WTC11 (cell line): ENCODE measurements at regions not wholly inside any gene's neighbourhood (a gene's known extent, or its start where the extent isn't known, plus 50 kb on each side); places are given as distances from the start of the nearest gene placed in this dataset.

Experiments used
- ATAC-seq: fragments of 200-7000 bp; cut with Tn5 transposase; 2 replicates; pipeline ENCODE4 v1.10.0; 2021; ENCODE audit warnings: mild to moderate bottlenecking, moderate library complexity
- CTCF ChIA-PET: fragments of 300-600 bp; sonication (Branson Sonifier 250); formaldehyde crosslinking; loops from one replicate; lab custom pipeline; 2021; ENCODE audit warnings: antibody characterized with exemption; lab: Charles Lee
- POLR2A ChIA-PET: fragments of 350-600 bp; sonication (Branson Sonifier 250); formaldehyde crosslinking; loops from one replicate; lab custom pipeline; 2021; ENCODE audit warnings: antibody characterized with exemption; lab: Charles Lee
- DNase-seq: peaks from one replicate; pipeline ENCODE4 v3.0.0; 2021; ENCODE audit warnings: low spot score
- H3K27ac Mint-ChIP-seq: 2 replicates; pipeline ENCODE4 v1.8.0; 2021; ENCODE audit warnings: mixed read lengths
- H3K27me3 Mint-ChIP-seq: 2 replicates; pipeline ENCODE4 v1.8.0; 2021; ENCODE audit warnings: low read depth, mild to moderate bottlenecking, moderate library complexity, mixed read lengths
- H3K36me3 Mint-ChIP-seq: 2 replicates; pipeline ENCODE4 v1.8.0; 2021; ENCODE audit warnings: mixed read lengths
- H3K4me1 Mint-ChIP-seq: 2 replicates; pipeline ENCODE4 v1.8.0; 2022; ENCODE audit warnings: mixed read lengths
- H3K4me3 Mint-ChIP-seq: 2 replicates; pipeline ENCODE4 v1.8.0; 2021; ENCODE audit warnings: mild to moderate bottlenecking, moderate library complexity, mixed read lengths
- H3K9me3 Mint-ChIP-seq: 2 replicates; pipeline ENCODE4 v1.8.0; 2021; ENCODE audit warnings: mixed read lengths
- CREM ChIP-seq: sonication (generic); formaldehyde crosslinking; IDR thresholded peaks from 2 replicates; pipeline ENCODE4 v1.8.1; 2022; ENCODE audit warnings: mild to moderate bottlenecking, missing genetic modification reagents, moderate library complexity
- GTF2I ChIP-seq: fragments of 250-450 bp; sonication (Bioruptor Pico); conservative IDR thresholded peaks from 2 replicates; pipeline ENCODE4 v1.4.0; 2021; ENCODE audit warnings: mild to moderate bottlenecking
- JAZF1 ChIP-seq: fragments of 250-450 bp; sonication (Bioruptor Pico); IDR thresholded peaks from 2 replicates; pipeline ENCODE4 v1.9.0; 2021; ENCODE audit warnings: moderate library complexity, mild to moderate bottlenecking, inconsistent platforms
- KAT7 ChIP-seq: sonication (generic); formaldehyde crosslinking; IDR thresholded peaks from 2 replicates; pipeline ENCODE4 v1.8.1; 2023; ENCODE audit warnings: missing genetic modification reagents, mild to moderate bottlenecking, borderline replicate concordance
- MXD4 ChIP-seq: fragments of 250-450 bp; sonication (Bioruptor Pico); IDR thresholded peaks from 2 replicates; pipeline ENCODE4 v1.8.0; 2021; ENCODE audit warnings: mild to moderate bottlenecking, moderate library complexity, borderline replicate concordance
- SMAD4 ChIP-seq: sonication (generic); formaldehyde crosslinking; IDR thresholded peaks from 2 replicates; pipeline ENCODE4 v1.8.0; 2022; ENCODE audit warnings: mild to moderate bottlenecking, missing genetic modification reagents
- TP53 ChIP-seq: sonication (generic); formaldehyde crosslinking; IDR thresholded peaks from 2 replicates; pipeline ENCODE4 v1.8.1; 2023; ENCODE audit warnings: mild to moderate bottlenecking, missing genetic modification reagents
- ZNF121 ChIP-seq: sonication (generic); formaldehyde crosslinking; IDR thresholded peaks from 2 replicates; pipeline ENCODE4 v1.8.0; 2023; ENCODE audit warnings: missing genetic modification reagents
- ZNF396 ChIP-seq: fragments of 250-450 bp; sonication (Bioruptor Pico); IDR thresholded peaks from 2 replicates; pipeline ENCODE4 v1.8.0; 2021; ENCODE audit warnings: mild to moderate bottlenecking, moderate library complexity, borderline replicate concordance
- ZNF416 ChIP-seq: fragments of 250-450 bp; sonication (Bioruptor Pico); IDR thresholded peaks from 2 replicates; pipeline ENCODE4 v1.9.0; 2021; ENCODE audit warnings: mild to moderate bottlenecking, inconsistent platforms
- ZNF423 ChIP-seq: fragments of 250-450 bp; sonication (Bioruptor Pico); IDR thresholded peaks from 2 replicates; pipeline ENCODE4 v2.1.2; 2022; ENCODE audit warnings: mild to moderate bottlenecking, moderate library complexity
- TF ChIP-seq, protein P1 (sequence below): sonication (generic); formaldehyde crosslinking; IDR thresholded peaks from 2 replicates; pipeline ENCODE4 v1.8.1; 2023; ENCODE audit warnings: mild to moderate bottlenecking, missing genetic modification reagents
- TF ChIP-seq, protein P2 (sequence below): sonication (generic); formaldehyde crosslinking; IDR thresholded peaks from 2 replicates; pipeline ENCODE4 v1.8.1; 2023; ENCODE audit warnings: mild to moderate bottlenecking, missing genetic modification reagents, moderate library complexity
- TF ChIP-seq, protein P3 (sequence below): sonication (generic); formaldehyde crosslinking; IDR thresholded peaks from 2 replicates; pipeline ENCODE4 v1.8.0; 2023; ENCODE audit warnings: missing genetic modification reagents
- TF ChIP-seq, protein P4 (sequence below): sonication (generic); formaldehyde crosslinking; IDR thresholded peaks from 2 replicates; pipeline ENCODE4 v1.8.1; 2022; ENCODE audit warnings: mild to moderate bottlenecking, moderate library complexity, missing genetic modification reagents
- TF ChIP-seq, protein P5 (sequence below): sonication (generic); formaldehyde crosslinking; IDR thresholded peaks from 2 replicates; pipeline ENCODE4 v1.8.0; 2022; ENCODE audit warnings: mild to moderate bottlenecking, missing genetic modification reagents
- TF ChIP-seq, protein P6 (sequence below): sonication (generic); formaldehyde crosslinking; conservative IDR thresholded peaks from 2 replicates; pipeline ENCODE4 v1.8.1; 2022; ENCODE audit warnings: mild to moderate bottlenecking, missing genetic modification reagents
- TF ChIP-seq, protein P7 (sequence below): fragments of 250-450 bp; sonication (Bioruptor Pico); conservative IDR thresholded peaks from 2 replicates; pipeline ENCODE4 v1.9.0; 2021; ENCODE audit warnings: mild to moderate bottlenecking
- TF ChIP-seq, protein P8 (sequence below): sonication (generic); formaldehyde crosslinking; IDR thresholded peaks from 2 replicates; pipeline ENCODE4 v1.8.1; 2022; ENCODE audit warnings: low read depth, mild to moderate bottlenecking, moderate library complexity, missing genetic modification reagents, borderline replicate concordance
- TF ChIP-seq, protein P9 (sequence below): sonication (generic); formaldehyde crosslinking; IDR thresholded peaks from 2 replicates; pipeline ENCODE4 v1.8.0; 2023; ENCODE audit warnings: missing genetic modification reagents, mild to moderate bottlenecking, borderline replicate concordance

DNA sequence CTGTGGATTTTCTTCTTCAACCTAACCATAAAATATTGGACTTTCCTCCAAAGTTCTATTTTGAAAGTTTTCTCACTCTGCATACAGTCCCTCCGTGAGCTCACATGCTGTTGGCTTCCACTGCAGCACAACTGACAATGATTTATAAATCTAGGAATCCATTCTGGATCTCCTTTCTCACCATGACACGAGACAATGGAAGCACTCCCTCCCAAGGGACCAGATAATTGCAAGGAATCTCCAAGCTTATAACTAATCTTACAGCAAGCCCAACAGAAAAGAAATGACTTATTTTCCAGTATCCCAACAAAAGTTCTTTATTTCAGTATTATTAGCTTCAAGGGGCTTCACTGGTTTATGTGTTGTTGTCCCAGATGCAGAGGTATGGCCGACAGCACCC is 729.0 kb downstream of the RFPL4B start (continued):
- TF ChIP-seq, protein P1, sequence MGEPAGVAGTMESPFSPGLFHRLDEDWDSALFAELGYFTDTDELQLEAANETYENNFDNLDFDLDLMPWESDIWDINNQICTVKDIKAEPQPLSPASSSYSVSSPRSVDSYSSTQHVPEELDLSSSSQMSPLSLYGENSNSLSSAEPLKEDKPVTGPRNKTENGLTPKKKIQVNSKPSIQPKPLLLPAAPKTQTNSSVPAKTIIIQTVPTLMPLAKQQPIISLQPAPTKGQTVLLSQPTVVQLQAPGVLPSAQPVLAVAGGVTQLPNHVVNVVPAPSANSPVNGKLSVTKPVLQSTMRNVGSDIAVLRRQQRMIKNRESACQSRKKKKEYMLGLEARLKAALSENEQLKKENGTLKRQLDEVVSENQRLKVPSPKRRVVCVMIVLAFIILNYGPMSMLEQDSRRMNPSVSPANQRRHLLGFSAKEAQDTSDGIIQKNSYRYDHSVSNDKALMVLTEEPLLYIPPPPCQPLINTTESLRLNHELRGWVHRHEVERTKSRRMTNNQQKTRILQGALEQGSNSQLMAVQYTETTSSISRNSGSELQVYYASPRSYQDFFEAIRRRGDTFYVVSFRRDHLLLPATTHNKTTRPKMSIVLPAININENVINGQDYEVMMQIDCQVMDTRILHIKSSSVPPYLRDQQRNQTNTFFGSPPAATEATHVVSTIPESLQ (CRISPR knock-in tag), result no peak
- TF ChIP-seq, all 79 proteins: peak for 0

DNA sequence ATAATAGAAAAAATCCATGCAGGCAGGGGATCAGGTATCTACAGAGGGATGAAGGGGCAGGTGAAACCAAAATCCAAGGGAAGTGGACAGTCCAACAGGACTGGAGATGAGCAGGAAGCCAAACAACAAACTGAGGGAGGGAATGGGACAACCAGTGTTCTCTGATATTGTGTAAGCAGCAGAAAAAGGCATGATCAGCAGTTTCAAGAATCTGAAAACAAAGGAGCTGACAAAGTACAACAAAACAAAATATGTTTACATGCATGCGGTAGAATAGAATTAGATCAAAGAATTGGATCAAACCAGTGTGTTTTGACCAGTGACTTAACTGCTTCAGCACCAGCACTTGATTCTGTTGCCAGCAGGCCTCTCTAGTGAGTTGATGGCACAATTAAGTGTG is 729.7 kb downstream of the RFPL4B start:
- Mint-ChIP-seq H3K4me1 (no peaks in the 10 kb centered on the region), H3K27me3 (no peaks in the 10 kb centered on the region), H3K4me3 (no peak overlapping the region), H3K9me3 (no peaks in the 10 kb centered on the region), H3K36me3 (no peaks in the 10 kb centered on the region), H3K27ac (no peak overlapping the region)
- ATAC-seq (no peak), DNase-seq (no peak)
- CTCF ChIA-PET, result no interaction called here
- POLR2A ChIA-PET, result no interaction called here
- TF ChIP-seq SMAD4 (CRISPR knock-in tag) (no peak), MXD4 (no peak), KAT7 (CRISPR knock-in tag) (no peak), ZNF416 (CRISPR knock-in tag) (no peak), GTF2I (CRISPR knock-in tag) (no peak), TP53 (CRISPR knock-in tag) (no peak), ZNF423 (CRISPR knock-in tag) (no peak)
- TF ChIP-seq, protein P2, sequence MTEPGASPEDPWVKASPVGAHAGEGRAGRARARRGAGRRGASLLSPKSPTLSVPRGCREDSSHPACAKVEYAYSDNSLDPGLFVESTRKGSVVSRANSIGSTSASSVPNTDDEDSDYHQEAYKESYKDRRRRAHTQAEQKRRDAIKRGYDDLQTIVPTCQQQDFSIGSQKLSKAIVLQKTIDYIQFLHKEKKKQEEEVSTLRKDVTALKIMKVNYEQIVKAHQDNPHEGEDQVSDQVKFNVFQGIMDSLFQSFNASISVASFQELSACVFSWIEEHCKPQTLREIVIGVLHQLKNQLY (CRISPR knock-in tag), result no peak
- TF ChIP-seq, protein P3, sequence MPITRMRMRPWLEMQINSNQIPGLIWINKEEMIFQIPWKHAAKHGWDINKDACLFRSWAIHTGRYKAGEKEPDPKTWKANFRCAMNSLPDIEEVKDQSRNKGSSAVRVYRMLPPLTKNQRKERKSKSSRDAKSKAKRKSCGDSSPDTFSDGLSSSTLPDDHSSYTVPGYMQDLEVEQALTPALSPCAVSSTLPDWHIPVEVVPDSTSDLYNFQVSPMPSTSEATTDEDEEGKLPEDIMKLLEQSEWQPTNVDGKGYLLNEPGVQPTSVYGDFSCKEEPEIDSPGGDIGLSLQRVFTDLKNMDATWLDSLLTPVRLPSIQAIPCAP (CRISPR knock-in tag), result no peak
- TF ChIP-seq, protein P4, sequence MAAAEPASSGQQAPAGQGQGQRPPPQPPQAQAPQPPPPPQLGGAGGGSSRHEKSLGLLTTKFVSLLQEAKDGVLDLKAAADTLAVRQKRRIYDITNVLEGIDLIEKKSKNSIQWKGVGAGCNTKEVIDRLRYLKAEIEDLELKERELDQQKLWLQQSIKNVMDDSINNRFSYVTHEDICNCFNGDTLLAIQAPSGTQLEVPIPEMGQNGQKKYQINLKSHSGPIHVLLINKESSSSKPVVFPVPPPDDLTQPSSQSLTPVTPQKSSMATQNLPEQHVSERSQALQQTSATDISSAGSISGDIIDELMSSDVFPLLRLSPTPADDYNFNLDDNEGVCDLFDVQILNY (CRISPR knock-in tag), result no peak
- TF ChIP-seq, protein P5, sequence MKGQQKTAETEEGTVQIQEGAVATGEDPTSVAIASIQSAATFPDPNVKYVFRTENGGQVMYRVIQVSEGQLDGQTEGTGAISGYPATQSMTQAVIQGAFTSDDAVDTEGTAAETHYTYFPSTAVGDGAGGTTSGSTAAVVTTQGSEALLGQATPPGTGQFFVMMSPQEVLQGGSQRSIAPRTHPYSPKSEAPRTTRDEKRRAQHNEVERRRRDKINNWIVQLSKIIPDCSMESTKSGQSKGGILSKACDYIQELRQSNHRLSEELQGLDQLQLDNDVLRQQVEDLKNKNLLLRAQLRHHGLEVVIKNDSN (CRISPR knock-in tag), result no peak

DNA sequence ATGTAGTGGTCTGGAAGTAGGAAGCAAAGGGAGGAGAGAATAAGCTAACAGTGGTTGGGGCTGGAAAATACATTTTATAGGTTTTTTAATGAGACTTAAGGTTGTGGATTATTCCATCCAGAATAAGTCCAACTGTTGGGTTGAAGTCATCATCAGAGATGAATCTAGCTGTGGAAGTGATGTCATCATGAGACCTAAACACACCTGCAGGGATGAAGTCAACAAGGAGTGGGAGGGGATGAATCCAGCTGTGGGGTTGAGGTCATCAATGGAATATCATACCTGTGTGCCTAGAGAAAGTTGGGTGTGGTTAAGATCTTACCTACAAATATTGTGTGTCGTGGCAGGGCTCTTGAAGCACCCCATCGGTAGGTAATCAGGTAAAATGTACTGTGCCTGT is 730.7 kb downstream of the RFPL4B start:
- no peak overlapping the region; the same call in 1 of the 2 replicates for H3K27ac Mint-ChIP-seq
- CTCF ChIA-PET, result no interaction called here
- 0 out of 2 replicates have a peak, but pooled peaks cover 1% of the 10 kb centered on the region for H3K4me1 Mint-ChIP-seq
- H3K36me3 Mint-ChIP-seq, result no peaks in the 10 kb centered on the region
- DNase-seq (no peak), ATAC-seq (no peak)
- H3K27me3 Mint-ChIP-seq, result no peaks in the 10 kb centered on the region
- POLR2A ChIA-PET, result no interaction called here
- H3K9me3 Mint-ChIP-seq, result no peaks in the 10 kb centered on the region
- H3K4me3 Mint-ChIP-seq, result no peak overlapping the region
- TF ChIP-seq, protein P5 (CRISPR knock-in tag), result no peak
- TF ChIP-seq, protein P6, sequence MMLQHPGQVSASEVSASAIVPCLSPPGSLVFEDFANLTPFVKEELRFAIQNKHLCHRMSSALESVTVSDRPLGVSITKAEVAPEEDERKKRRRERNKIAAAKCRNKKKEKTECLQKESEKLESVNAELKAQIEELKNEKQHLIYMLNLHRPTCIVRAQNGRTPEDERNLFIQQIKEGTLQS, result no peak
- TF ChIP-seq, protein P7, sequence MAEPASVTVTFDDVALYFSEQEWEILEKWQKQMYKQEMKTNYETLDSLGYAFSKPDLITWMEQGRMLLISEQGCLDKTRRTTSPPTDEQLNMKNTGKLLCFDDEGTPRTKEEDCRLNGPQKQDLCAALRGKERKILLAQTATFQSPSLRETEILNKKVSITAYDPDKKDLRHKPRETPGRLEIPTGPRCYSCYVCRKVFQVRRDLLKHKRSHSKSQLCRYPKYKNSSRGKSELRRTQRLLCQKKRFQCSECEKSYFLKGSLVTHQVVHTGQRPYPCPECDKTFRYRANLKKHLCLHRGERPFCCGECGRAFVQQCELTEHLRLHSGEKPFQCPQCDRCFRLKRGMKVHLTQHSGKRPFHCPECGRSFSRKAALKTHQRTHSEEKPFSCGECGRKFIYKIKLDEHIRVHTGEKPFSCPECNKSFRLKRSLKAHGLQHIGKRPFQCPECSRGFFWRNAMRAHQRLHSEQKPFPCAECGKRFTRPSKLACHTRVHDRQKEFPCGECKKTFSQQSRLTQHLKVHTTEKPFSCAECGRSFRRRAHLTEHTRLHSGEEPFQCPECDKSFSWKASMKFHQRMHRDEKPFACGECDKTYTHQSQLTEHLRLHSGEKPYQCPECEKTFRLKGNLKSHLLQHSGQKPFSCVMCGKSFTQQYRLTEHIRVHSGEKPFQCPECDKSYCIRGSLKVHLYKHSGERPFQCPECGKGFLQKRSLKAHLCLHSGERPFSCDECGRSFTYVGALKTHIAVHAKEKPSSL (CRISPR knock-in tag), result no peak
- TF ChIP-seq, protein P8, sequence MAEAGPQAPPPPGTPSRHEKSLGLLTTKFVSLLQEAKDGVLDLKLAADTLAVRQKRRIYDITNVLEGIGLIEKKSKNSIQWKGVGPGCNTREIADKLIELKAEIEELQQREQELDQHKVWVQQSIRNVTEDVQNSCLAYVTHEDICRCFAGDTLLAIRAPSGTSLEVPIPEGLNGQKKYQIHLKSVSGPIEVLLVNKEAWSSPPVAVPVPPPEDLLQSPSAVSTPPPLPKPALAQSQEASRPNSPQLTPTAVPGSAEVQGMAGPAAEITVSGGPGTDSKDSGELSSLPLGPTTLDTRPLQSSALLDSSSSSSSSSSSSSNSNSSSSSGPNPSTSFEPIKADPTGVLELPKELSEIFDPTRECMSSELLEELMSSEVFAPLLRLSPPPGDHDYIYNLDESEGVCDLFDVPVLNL (CRISPR knock-in tag), result no peak
- TF ChIP-seq JAZF1 (CRISPR knock-in tag) (no peak), CREM (CRISPR knock-in tag) (no peak), ZNF121 (no peak), ZNF396 (no peak)
- TF ChIP-seq, protein P9, sequence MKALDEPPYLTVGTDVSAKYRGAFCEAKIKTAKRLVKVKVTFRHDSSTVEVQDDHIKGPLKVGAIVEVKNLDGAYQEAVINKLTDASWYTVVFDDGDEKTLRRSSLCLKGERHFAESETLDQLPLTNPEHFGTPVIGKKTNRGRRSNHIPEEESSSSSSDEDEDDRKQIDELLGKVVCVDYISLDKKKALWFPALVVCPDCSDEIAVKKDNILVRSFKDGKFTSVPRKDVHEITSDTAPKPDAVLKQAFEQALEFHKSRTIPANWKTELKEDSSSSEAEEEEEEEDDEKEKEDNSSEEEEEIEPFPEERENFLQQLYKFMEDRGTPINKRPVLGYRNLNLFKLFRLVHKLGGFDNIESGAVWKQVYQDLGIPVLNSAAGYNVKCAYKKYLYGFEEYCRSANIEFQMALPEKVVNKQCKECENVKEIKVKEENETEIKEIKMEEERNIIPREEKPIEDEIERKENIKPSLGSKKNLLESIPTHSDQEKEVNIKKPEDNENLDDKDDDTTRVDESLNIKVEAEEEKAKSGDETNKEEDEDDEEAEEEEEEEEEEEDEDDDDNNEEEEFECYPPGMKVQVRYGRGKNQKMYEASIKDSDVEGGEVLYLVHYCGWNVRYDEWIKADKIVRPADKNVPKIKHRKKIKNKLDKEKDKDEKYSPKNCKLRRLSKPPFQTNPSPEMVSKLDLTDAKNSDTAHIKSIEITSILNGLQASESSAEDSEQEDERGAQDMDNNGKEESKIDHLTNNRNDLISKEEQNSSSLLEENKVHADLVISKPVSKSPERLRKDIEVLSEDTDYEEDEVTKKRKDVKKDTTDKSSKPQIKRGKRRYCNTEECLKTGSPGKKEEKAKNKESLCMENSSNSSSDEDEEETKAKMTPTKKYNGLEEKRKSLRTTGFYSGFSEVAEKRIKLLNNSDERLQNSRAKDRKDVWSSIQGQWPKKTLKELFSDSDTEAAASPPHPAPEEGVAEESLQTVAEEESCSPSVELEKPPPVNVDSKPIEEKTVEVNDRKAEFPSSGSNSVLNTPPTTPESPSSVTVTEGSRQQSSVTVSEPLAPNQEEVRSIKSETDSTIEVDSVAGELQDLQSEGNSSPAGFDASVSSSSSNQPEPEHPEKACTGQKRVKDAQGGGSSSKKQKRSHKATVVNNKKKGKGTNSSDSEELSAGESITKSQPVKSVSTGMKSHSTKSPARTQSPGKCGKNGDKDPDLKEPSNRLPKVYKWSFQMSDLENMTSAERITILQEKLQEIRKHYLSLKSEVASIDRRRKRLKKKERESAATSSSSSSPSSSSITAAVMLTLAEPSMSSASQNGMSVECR (CRISPR knock-in tag), result no peak
